DMS114 treated with DMSO at 0.1 percent for 48 hours (cell line): ENCODE measurements at regions not wholly inside any gene's neighbourhood (a gene's known extent, or its start where the extent isn't known, plus 50 kb on each side); places are given as distances from the start of the nearest gene placed in this dataset.

ENCODE experiments used
- DNase-seq: peaks from one replicate; lab custom pipeline; 2025; ENCODE audit not compliant: unreplicated experiment; lab: John Stamatoyannopoulos, UW

GRCh38 chr2:120583121-120583520 is 152.5 kb upstream of the GLI2 start:
- no peak for DNase-seq

DNA sequence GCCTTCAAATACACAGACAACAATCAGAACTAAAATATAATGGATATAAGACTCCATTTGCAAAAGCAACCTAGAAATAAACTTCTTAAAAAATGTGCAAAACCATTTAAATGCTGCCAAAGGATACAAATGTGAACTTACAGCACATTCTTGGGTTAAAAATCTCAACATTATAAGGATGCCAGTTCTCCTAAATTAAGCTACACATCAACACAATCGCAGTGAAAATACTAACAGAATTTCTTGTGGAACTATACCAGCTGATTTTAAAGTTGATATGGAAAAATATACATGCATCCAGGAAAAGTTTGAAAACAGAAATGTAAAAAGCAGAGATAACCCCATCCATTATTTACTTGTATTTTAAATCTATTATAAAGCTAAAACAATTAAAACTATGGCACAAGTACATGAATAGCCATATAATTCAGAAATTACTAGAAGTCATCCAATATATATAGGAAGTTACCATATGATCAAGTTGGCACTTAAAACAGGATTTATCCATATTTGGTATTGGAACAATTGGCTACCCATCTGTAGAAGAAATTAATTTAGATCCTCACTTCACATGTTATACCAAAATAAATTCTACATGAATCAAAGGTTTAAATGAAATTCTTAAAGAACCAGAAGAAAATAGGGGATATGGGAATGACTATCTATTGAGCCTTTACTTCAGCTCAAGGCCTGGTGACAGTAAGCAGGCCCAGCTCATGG is 151.7 kb upstream of the GLI2 start:
- DNase-seq, result no peak

DNA sequence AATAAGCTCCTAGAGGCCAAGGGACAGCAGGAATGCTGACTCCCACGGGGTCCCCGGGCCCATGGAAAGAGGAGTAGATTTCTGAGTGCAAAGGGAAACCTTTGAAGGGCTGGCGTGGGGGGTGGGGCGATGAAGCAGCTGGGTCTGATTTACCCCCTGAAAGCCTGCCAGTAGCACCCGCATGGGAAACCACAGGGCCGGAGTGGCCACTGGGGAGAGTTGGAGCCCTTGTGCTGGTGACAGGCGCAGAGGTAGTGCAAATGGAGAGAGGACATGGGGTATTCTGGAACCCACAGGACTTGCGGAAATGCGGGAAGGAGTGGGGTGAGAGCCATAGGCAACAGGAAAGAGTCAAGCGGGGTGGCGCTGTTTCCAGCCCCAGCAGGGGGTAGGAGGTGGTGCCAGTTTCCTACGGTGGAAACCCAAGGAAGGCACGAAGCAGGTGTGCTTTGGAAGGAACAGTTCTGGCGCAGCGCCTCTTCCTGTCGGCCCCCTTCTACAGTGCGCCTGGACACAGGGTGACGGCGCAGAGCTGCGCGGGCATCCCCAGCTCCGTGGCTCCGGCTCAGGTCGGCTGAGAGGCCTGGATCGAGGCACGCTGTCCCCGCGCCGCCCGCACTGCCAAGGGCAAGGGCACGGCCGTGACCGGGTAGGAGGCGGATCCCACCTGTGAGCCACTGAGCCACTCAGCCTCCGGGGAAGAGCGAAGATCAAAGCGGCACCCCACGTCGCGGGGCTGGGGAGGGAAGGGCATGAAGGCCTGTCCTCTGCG is 149.0 kb upstream of the GLI2 start:
- no peak for DNase-seq

DNA sequence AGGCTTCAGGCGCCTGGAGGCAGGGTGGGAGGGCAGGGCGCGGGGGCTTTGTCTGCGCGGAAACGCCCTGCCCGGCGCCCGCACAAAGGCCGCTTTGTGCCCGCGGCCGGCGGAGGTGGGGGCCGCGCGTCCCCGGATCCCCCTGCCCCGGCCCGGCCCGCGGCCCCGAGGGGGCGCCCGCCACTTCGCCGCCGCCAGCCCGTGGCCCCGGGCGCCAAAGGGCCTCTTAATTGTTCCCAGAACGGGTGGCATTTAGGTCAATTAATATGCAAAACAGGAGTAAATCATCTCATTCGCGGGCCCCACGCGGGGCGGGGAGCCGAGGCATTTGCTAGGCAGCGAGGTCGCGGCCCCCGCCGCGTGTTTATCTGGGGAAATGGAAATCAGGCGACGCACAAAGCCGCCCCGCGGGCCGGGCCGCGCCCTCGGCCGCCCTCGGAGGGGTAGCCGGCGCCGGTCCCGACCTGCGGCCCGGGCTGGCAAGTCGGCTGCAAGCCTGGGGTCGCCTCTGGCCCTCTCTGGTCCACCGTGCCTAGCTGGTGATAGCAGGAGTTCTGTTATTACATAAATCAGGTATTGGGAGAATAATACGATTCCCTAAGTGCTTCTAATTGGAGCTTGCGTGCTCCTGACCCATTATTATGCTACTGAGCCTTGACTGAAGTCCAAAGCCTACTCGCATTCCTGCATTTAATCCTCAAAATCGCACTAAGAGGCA is 148.2 kb upstream of the GLI2 start:
- no peak for DNase-seq

DNA sequence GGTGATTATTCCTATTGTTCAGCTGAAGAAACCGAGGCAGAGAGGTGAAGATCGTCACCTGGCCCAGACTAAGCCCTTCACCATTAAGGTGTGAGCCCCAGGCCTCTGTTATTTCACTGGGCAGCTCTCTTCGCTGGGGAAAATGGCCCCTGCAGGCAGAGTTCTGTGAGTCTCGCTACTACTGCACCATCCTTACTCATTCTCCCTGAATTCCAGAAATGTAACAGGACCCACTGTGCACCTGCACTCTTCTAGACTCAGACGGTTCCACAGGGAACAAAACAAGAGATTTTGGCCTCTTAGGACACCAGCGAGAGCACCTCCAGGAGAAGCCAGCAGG is 147.7 kb upstream of the GLI2 start:
- DNase-seq, result no peak

- no peak for DNase-seq
Measured at GRCh38 chr2:120589771-120590608, 145.7 kb upstream of the GLI2 start.

- DNase-seq, result no peak
Measured at GRCh38 chr2:120590841-120591240, 144.8 kb upstream of the GLI2 start.

DNA sequence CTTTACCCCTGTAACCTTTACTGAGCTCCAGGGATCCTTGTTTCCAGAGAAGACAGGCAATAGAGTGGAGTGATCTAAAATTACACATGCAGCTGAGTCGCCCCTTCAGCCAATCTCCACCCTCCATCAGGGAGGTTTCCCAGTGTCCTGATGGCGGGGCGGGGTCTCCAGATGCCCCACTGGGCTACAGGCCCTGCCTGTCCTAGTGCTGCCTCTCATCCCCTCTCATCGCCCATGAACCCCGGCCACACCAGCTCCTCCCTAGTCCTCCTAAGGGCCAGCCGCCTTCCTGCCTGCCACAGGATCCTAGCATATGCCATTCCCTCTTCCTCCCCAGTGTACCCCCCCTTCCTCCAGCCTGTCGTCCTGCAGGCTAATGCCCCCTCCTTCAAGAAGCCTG is 144.1 kb upstream of the GLI2 start:
- DNase-seq, result no peak

DNA sequence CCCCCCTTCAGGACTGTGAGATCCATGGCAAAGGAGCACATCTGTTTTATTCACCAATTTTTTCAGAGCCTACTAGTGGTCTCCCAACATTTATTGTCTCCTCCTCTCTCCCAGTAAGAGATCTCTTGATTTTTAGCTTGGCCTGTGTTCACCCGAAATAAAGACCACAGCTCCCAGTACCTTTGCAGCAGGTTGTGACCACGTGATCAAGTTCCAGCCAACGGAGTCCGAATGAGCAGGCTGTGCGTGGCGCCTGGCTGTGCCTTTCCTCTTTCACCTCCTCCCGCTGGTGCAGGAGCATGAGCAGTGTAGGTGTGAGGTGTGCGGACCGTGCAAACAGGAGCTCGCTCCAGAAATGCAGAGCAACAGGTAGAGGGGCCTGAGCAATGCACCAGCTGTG is 143.6 kb upstream of the GLI2 start:
- no peak for DNase-seq

- DNase-seq, result no peak
Measured at GRCh38 chr2:120593921-120594686, 141.6 kb upstream of the GLI2 start.

DNA sequence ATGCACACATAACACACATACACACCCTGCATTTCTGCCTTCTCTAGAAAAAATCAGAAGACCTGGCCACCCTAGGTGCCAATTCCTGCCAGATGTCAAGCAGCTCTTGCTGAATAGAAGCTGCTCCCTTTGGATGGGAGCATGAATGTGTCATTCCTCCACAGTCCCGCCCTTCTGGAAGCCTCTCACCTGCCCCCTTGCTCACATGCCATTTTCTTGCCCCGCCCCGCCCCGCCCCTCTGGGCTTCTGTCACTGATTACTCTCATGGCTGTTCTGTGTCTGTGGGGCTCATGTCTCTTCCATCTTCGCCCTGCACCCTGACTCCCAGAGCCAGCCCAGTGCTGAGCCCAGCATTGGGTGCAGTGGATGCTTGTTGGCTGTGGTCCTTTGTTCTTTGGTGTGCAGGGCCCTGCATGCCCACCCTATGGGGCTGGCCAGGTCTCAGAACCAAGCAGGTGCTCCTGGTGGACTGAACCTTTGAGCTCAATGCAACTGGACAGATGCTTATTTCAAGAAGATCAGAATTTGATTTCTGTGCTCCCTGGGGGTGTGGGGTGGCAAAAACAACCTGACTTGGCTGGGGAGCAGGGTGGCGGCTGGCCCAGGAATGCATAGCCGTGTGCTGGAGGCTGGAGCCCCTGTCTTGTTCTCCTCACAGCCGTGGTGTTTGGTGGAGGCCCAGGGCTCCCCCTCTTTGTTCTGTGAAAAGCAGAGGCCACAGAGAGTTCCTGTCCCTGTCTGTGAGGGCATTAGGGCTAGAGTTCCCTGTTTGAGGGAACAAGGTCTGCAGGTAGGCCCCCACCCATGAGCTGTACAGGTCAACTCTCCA is 140.6 kb upstream of the GLI2 start:
- DNase-seq, result no peak

DNA sequence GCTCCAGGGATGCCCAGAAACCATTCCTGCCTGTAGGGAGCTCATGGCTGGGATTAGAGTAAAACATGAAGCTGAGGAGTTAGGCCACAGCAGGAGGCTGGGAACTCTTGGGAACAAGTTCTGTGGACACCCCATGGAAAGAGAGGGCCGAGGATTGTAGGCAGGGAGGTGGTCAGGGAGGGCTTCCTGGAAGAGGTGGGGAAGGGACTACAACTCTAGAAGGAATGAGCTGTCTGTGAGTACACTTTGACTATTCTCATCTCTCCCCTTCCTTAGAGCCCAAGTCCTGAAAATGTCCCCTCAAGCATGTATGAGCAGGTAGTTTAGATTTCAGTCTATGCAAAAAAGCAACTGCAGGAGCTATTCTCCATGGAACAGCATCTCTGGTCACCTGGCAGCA is 139.9 kb upstream of the GLI2 start:
- no peak for DNase-seq

GRCh38 chr2:120596191-120596811 is 139.4 kb upstream of the GLI2 start:
- DNase-seq, result no peak

DNA sequence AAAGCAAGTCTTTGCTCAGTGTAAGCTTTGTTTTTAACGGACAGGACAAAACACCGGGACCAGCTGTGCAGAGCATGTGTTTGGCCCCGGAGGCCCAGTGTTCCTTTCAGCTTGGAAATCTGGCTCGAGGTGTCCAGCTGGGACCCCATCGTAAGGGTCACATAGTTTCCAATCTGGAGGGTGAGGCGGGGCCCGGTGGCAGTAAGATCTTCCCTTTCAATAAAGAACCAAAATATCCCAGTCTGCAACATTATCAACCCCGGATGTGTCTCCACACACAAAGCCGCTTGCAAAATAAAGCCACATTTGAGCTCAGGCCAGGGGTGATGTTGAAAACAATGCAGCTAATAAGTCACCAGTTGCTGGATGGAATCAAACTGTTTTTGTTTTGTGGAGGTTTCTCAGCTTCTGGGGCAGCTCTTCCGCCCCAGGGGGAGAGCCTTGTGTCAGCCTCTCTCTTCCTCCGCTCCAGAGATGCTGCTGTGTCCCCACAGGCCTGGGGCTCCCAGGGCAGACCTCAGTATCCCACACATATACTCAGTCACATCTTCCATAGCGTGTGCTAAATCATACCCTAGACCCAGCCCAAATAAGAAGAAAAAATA is 138.6 kb upstream of the GLI2 start:
- DNase-seq, result no peak

GRCh38 chr2:120597595-120598193 is 138.0 kb upstream of the GLI2 start:
- no peak for DNase-seq

DNA sequence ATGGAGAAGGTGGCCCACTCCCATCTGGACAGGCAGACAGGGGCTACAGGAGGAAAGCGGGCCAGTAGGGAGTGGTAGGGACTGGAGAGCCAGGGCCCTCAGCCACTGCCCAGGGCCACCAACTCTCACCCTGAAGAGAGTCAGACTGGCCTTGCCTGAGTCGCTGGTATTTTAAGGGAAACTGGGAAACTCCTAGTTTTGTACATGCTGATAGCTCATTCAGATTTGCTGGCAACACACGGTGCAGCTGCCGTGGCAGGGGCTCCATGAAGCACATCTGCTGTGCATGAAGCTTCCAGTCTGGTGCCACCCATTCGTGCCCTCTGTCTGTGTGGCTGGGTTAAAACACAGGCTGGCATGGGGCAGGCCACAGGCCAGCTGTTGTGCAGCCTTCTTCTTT is 137.3 kb upstream of the GLI2 start:
- DNase-seq, result no peak

- no peak for DNase-seq
Measured at GRCh38 chr2:120599072-120599471, 136.6 kb upstream of the GLI2 start.

DNA sequence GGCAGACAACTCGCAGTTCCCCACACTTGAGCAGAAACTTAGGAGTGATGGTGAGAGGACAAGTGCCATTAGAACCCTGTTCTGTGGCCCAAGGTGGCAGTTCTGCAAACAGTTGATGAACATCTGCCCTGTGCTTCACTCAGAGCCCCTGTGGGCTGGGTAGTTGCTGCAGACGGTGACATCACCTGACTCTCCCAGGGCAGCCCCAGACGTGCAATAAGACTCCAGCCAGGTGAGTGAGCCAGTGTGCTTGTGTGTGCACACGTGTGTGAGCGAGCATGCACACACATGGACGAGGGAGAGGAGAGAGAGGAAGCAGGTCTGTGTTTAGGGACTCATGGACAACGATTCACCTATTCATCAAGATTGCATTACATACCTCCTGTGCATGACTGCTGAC is 136.0 kb upstream of the GLI2 start:
- no peak for DNase-seq
